H1 (cell line): ENCODE measurements at regions not wholly inside any gene's neighbourhood (a gene's known extent, or its start where the extent isn't known, plus 50 kb on each side); places are given as distances from the start of the nearest gene placed in this dataset.

Source experiments
- BCL11A ChIP-seq, 2 experiments: IDR thresholded peaks; one replicate each; pipeline ENCODE4 v1.6.1; 2011; ENCODE audit warnings: low read depth in 2 of 2, low read length in 2 of 2, mild to moderate bottlenecking in 2 of 2
- BRCA1 ChIP-seq: IDR thresholded peaks from 2 replicates; pipeline ENCODE4 v1.6.1; 2012; ENCODE audit warnings: low read depth, low read length, improper control_type of control experiment
- CHD7 ChIP-seq: fragments of 300-600 bp; sonication (generic); IDR thresholded peaks from 2 replicates; pipeline ENCODE4 v1.7.1; 2012; ENCODE audit warnings: low read length, moderate library complexity, mild to moderate bottlenecking, inconsistent platforms; ENCODE audit not compliant: insufficient replicate concordance
- CREB1 ChIP-seq: IDR thresholded peaks from 2 replicates; pipeline ENCODE4 v1.6.1; 2012; ENCODE audit warnings: inconsistent platforms
- FOSL1 ChIP-seq: IDR thresholded peaks from 2 replicates; pipeline ENCODE4 v1.6.1; 2011; ENCODE audit warnings: mild to moderate bottlenecking, low read depth, low read length, moderate library complexity; ENCODE audit not compliant: insufficient read depth
- RBBP5 ChIP-seq: IDR thresholded peaks from 2 replicates; pipeline ENCODE4 v1.7.1; 2012; ENCODE audit warnings: low read depth, mild to moderate bottlenecking, inconsistent platforms, low read length, moderate library complexity, borderline replicate concordance

GRCh38 chr3:144351773-144352365 is 380.2 kb downstream of the DIPK2A start (continued):
- TF ChIP-seq CHD7, result no peak
- no peak for TF ChIP-seq RBBP5
- TF ChIP-seq BRCA1, result no peak
- no peak for TF ChIP-seq FOSL1
- no peak for TF ChIP-seq BCL11A (IDR thresholded peaks at IDR 0.05; ENCODE audit: low read depth in 2 of 2, low read length in 2 of 2)
- TF ChIP-seq CREB1, result no peak
- TF ChIP-seq, all 59 proteins: peak for 0
